OCI-LY3 (cell line): ENCODE measurements at regions not wholly inside any gene's neighbourhood (a gene's known extent, or its start where the extent isn't known, plus 50 kb on each side); places are given as distances from the start of the nearest gene placed in this dataset.

Experiments
- EZH2phosphoT487 ChIP-seq: fragments of 200-600 bp; shearing (Covaris generic); IDR thresholded peaks from 2 replicates; pipeline ENCODE4 v1.6.1; 2018; ENCODE audit warnings: antibody characterized with exemption, mixed run types, low read depth
- TF ChIP-seq, protein P1 (sequence below): fragments of 200-600, 300-600 bp; sonication (generic); IDR thresholded peaks from 2 replicates; pipeline ENCODE4 v1.5.1; 2014; ENCODE audit warnings: antibody characterized with exemption, low read length, low read depth

DNA sequence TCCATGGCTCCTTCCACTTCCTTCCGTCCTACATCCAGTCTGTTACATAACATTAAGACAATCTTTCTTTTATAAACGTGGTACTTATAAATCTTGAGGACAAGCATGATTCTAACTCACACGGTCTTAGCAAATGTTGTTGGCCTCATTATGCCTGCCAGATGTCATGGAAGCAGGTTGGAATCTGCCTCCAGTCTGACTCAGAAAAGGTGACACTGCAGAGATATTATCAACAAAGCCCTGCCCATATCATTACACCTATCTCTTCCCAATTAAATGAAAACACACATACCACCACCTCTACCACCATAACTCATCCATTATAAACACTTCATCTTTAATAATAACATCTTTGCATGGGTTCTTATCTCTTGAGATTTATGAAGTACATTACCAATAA lies 334.7 kb upstream of the CHAC2 start:
- TF ChIP-seq, protein P1, sequence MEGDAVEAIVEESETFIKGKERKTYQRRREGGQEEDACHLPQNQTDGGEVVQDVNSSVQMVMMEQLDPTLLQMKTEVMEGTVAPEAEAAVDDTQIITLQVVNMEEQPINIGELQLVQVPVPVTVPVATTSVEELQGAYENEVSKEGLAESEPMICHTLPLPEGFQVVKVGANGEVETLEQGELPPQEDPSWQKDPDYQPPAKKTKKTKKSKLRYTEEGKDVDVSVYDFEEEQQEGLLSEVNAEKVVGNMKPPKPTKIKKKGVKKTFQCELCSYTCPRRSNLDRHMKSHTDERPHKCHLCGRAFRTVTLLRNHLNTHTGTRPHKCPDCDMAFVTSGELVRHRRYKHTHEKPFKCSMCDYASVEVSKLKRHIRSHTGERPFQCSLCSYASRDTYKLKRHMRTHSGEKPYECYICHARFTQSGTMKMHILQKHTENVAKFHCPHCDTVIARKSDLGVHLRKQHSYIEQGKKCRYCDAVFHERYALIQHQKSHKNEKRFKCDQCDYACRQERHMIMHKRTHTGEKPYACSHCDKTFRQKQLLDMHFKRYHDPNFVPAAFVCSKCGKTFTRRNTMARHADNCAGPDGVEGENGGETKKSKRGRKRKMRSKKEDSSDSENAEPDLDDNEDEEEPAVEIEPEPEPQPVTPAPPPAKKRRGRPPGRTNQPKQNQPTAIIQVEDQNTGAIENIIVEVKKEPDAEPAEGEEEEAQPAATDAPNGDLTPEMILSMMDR: no peak
- TF ChIP-seq EZH2phosphoT487: no peak
